B cell (primary cell): ENCODE measurements at regions not wholly inside any gene's neighbourhood (a gene's known extent, or its start where the extent isn't known, plus 50 kb on each side); places are given as distances from the start of the nearest gene placed in this dataset.

Experiments
- ATAC-seq: fragments of 200-7000 bp; cut with Tn5 transposase; one replicate; pipeline ENCODE4 v1.10.0; 2021; ENCODE audit warnings: low read depth, mild to moderate bottlenecking, moderate number of reproducible peaks, moderate library complexity
- CTCF ChIA-PET: fragments of 350-600 bp; sonication (Branson Sonifier 250); formaldehyde crosslinking; loops from one replicate; lab custom pipeline; 2021; ENCODE audit warnings: antibody characterized with exemption, inconsistent platforms; lab: Charles Lee
- POLR2A ChIA-PET: fragments of 350-600 bp; sonication (Branson Sonifier 250); formaldehyde crosslinking; loops from one replicate; lab custom pipeline; 2021; ENCODE audit warnings: antibody characterized with exemption; lab: Charles Lee
- DNase-seq: peaks from one replicate; pipeline ENCODE4 v3.0.0; 2013
- H2AFZ ChIP-seq: 2 replicates; pipeline ENCODE4 v1.6.1; 2012; ENCODE audit warnings: mild to moderate bottlenecking, low read depth, low read length; ENCODE audit not compliant: insufficient read depth, poor library complexity, severe bottlenecking
- H3K27ac ChIP-seq, 2 donors: 1 replicate in 1 of 2; 2 replicates in 1 of 2; pipeline ENCODE4 v1.5.1; 2012 to 2013; ENCODE audit warnings: low read length in 2 of 2, mild to moderate bottlenecking in 2 of 2, moderate library complexity in 1 of 2
- H3K27me3 ChIP-seq, 4 experiments: fragments of 200-600 bp in 1 of 4; sonication (generic) in 1 of 4; replicated peaks in 1 of 4; 1 replicate in 2 of 4; 2 replicates in 2 of 4; pipeline versions ENCODE4 v1.6.1 to v1.7.0; 2013 to 2016; ENCODE audit warnings: low read length in 3 of 4, mild to moderate bottlenecking in 2 of 4, mixed read lengths in 1 of 4, moderate library complexity in 1 of 4; ENCODE audit not compliant: insufficient read depth in 4 of 4, control insufficient read depth in 3 of 4; ENCODE audit errors: control extremely low read depth in 1 of 4
- H3K36me3 ChIP-seq, 2 experiments: replicated peaks in 1 of 2; 1 replicate in 1 of 2; 2 replicates in 1 of 2; pipeline versions ENCODE4 v1.6.1 to v1.7.1; 2013; ENCODE audit warnings: low read length in 1 of 2; ENCODE audit not compliant: insufficient read depth in 2 of 2, control insufficient read depth in 1 of 2; ENCODE audit errors: control extremely low read depth in 1 of 2, extremely low read depth in 1 of 2
- H3K4me1 ChIP-seq, 2 donors: fragments of 200-600 bp in 1 of 2; sonication (generic) in 1 of 2; 1 replicate in 1 of 2; 2 replicates in 1 of 2; pipeline versions ENCODE4 v1.5.1 to v1.6.1; 2013 to 2017; ENCODE audit warnings: low read length in 2 of 2; ENCODE audit not compliant: control insufficient read depth in 2 of 2, insufficient read depth in 2 of 2
- H3K4me2 ChIP-seq: replicated peaks from 2 replicates; pipeline ENCODE3; 2012; ENCODE audit warnings: mild to moderate bottlenecking, low read depth, low read length; ENCODE audit not compliant: poor library complexity, severe bottlenecking
- H3K4me3 ChIP-seq, 5 experiments: fragments of 200-600 bp in 1 of 5; sonication (generic) in 1 of 5; 1 replicate in 3 of 5; 2 replicates in 2 of 5; pipeline versions ENCODE4 v1.5.1 to v1.7.0; 2011 to 2016; ENCODE audit warnings: low read length in 4 of 5, mild to moderate bottlenecking in 4 of 5, low read depth in 2 of 5, control low read depth in 1 of 5, moderate library complexity in 1 of 5; ENCODE audit not compliant: insufficient read depth in 1 of 5; ENCODE audit errors: control extremely low read depth in 1 of 5, extremely low read depth in 1 of 5
- H3K79me2 ChIP-seq: fragments of 200-600 bp; sonication (generic); one replicate; pipeline ENCODE4 v1.6.0; 2016; ENCODE audit warnings: low read length; ENCODE audit not compliant: control insufficient read depth, insufficient read depth
- H3K9ac ChIP-seq: fragments of 200-600 bp; sonication (generic); 2 replicates; pipeline ENCODE4 v1.6.1; 2017; ENCODE audit warnings: mild to moderate bottlenecking, low read length, moderate library complexity
- H3K9me3 ChIP-seq, 3 donors: one replicate each; pipeline versions ENCODE4 v1.6.1 to v1.7.1; 2013; ENCODE audit warnings: low read length in 2 of 3; ENCODE audit not compliant: control insufficient read depth in 2 of 3, insufficient read depth in 1 of 3; ENCODE audit errors: control extremely low read depth in 1 of 3
- H4K20me1 ChIP-seq: 2 replicates; pipeline ENCODE4 v1.6.0; 2012; ENCODE audit warnings: mild to moderate bottlenecking, low read length; ENCODE audit not compliant: insufficient read depth, control insufficient read depth, poor library complexity, severe bottlenecking
- H3K27ac Mint-ChIP-seq: one replicate; pipeline ENCODE4 v1.8.0; 2021; ENCODE audit warnings: mixed read lengths
- H3K27me3 Mint-ChIP-seq: one replicate; pipeline ENCODE4 v1.8.0; 2021; ENCODE audit warnings: mixed read lengths
- H3K4me1 Mint-ChIP-seq: one replicate; pipeline ENCODE4 v1.8.0; 2021; ENCODE audit warnings: mixed read lengths
- H3K4me3 Mint-ChIP-seq: one replicate; pipeline ENCODE4 v1.8.0; 2021; ENCODE audit warnings: mixed read lengths
- H3K9me3 Mint-ChIP-seq: one replicate; pipeline ENCODE4 v1.8.0; 2022; ENCODE audit warnings: mixed read lengths; ENCODE audit not compliant: insufficient read depth
- CTCF ChIP-seq: fragments of 200-600 bp; IDR thresholded peaks from one replicate; pipeline ENCODE4 v1.8.0; 2022; ENCODE audit warnings: antibody characterized with exemption, mild to moderate bottlenecking
- EZH2 ChIP-seq: IDR thresholded peaks from 2 replicates; pipeline ENCODE4 v1.6.1; 2012; ENCODE audit warnings: borderline replicate concordance, low read depth, mild to moderate bottlenecking, moderate library complexity, low read length; ENCODE audit not compliant: insufficient read depth, poor library complexity, severe bottlenecking
- WGBS: methylation state at CpG from one replicate; pipeline ENCODE4 v1.1.5; 2013; ENCODE audit warnings: missing lambda C conversion rate; ENCODE audit not compliant: insufficient coverage; 5-methylcytosine and 5-hydroxymethylcytosine counted together
- intact Hi-C: fragments of 100-400 bp; cut with micrococcal nuclease; formaldehyde crosslinking; loops from one replicate; pipeline ENCODE4 v1.10.0; 2022

DNA sequence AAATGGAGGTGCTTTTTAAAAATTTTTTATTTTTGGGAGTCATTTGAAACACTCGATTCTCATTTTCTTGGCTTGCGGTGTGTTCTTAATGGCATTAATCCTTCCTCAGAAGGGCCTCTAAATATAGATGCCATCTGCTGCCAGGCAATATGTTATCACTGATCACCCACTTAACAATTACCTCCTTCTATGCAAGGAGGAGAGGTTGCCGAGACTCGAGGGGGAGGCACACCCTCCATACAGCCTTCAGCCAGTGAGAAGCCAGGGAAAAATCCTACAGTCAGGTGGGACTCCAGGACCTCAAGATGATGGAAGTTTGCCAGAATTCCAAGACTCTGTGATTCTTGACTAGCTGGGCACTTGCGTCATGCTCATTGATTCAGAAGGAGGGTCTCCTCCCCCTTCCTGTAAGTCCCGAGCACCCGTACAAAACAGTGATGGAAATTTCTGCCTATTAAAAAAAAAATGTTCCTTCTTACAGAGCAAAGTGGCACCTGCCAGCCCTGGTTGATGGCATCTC is 574.5 kb downstream of the TYW1 start:
- no peaks in the 10 kb centered on the region for H3K27me3 Mint-ChIP-seq
- no peaks in the 10 kb centered on the region for H3K36me3 ChIP-seq
- no peak overlapping the region for H3K4me3 ChIP-seq
- no peak for ATAC-seq
- TF ChIP-seq CTCF, result no peak
- no peak for TF ChIP-seq EZH2
- no peak overlapping the region for H3K4me2 ChIP-seq
- no peak overlapping the region for H2AFZ ChIP-seq
- no peaks in the 10 kb centered on the region for H3K4me1 ChIP-seq
- no peak overlapping the region for H3K27ac ChIP-seq
- no peaks in the 10 kb centered on the region for H3K4me1 Mint-ChIP-seq
- no peaks in the 10 kb centered on the region for H3K9me3 Mint-ChIP-seq
- 79% methylated on average over 3 of the region's 7 CpGs for WGBS
- no peak overlapping the region for H3K9ac ChIP-seq
- DNase-seq, result no peak
- ChIA-PET POLR2A (no interaction called here), CTCF (interaction anchor here (0.5 kb wide), 1 partner anchor 416 kb away, joined by 3 read pairs; no protein-coding TSS in a partner anchor)
- H3K9me3 ChIP-seq, result no peaks in the 10 kb centered on the region
- H4K20me1 ChIP-seq, result no peaks in the 10 kb centered on the region
- no peak overlapping the region for H3K27ac Mint-ChIP-seq
- H3K4me3 Mint-ChIP-seq, result no peak overlapping the region
- no peaks in the 10 kb centered on the region for H3K27me3 ChIP-seq
- H3K79me2 ChIP-seq, result no peaks in the 10 kb centered on the region
- intact Hi-C loops, result no loop called here

DNA sequence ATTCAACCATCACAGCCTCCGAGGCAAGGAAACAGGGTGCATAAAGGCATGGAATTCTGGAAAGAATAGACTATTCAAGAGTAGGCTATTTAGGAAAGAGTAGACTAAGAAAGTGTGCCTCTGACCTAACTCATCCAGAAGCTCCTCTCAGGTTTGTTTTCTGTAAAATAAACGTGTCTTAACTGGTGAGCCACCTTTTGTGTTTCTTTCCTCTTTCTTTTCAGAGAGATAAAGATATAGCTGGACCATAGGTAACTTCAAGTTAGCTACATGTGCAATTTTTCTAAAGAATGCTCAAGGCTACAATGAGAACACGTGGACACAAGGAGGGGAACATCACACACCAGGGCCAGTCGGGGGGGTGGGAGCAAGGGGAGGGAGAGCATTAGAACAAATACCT is 577.0 kb downstream of the TYW1 start:
- H3K9me3 Mint-ChIP-seq, result no peaks in the 10 kb centered on the region
- intact Hi-C loops, result no loop called here
- H3K27ac Mint-ChIP-seq, result no peak overlapping the region
- Histone ChIP-seq H3K4me2 (no peak overlapping the region), H3K36me3 (no peaks in the 10 kb centered on the region), H3K4me3 (no peak overlapping the region), H4K20me1 (no peaks in the 10 kb centered on the region), H3K4me1 (no peaks in the 10 kb centered on the region), H2AFZ (no peak overlapping the region), H3K9me3 (no peaks in the 10 kb centered on the region), H3K27ac (no peak overlapping the region), H3K79me2 (no peaks in the 10 kb centered on the region), H3K27me3 (no peaks in the 10 kb centered on the region), H3K9ac (no peak overlapping the region)
- ChIA-PET POLR2A (no interaction called here), CTCF (no interaction called here)
- DNase-seq (no peak), ATAC-seq (no peak)
- no peaks in the 10 kb centered on the region for H3K27me3 Mint-ChIP-seq
- 86% methylated on average over 2 of the region's 4 CpGs for WGBS
- TF ChIP-seq CTCF (no peak), EZH2 (no peak)
- H3K4me1 Mint-ChIP-seq, result no peaks in the 10 kb centered on the region
- H3K4me3 Mint-ChIP-seq, result no peak overlapping the region
